Right lobe of liver (tissue), 6 donors: ENCODE measurements at regions not wholly inside any gene's neighbourhood (a gene's known extent, or its start where the extent isn't known, plus 50 kb on each side); places are given as distances from the start of the nearest gene placed in this dataset.
A peak's percentile ranks its signal among the peaks of the same experiment; 100 is the strongest.

Experiments
- ATAC-seq, 4 donors: fragments of 200-7000 bp; cut with Tn5 transposase; one replicate each; pipeline ENCODE4 v1.9.1; 2020; ENCODE audit warnings: mild to moderate bottlenecking in 4 of 4, moderate library complexity in 4 of 4
- DNase-seq, 3 donors: peaks; one replicate each; pipeline ENCODE4 v3.0.0-alpha.2; 2020
- H3K27ac ChIP-seq, 3 donors: fragments of 200-600 bp; one replicate each; pipeline ENCODE4 v1.8.0; 2022
- H3K27me3 ChIP-seq, 2 donors: fragments of 200-600 bp; one replicate each; pipeline ENCODE4 v1.8.0; 2022
- H3K36me3 ChIP-seq, 4 donors: fragments of 200-600 bp; sonication (generic) in 1 of 4; one replicate each; pipeline versions ENCODE4 v1.5.1 to v1.8.0; 2017 to 2022; ENCODE audit warnings: control low read depth in 1 of 4
- H3K4me1 ChIP-seq, 4 donors: fragments of 200-600 bp; sonication (generic) in 1 of 4; one replicate each; pipeline versions ENCODE4 v1.5.1 to v1.8.0; 2017 to 2022; ENCODE audit warnings: control low read depth in 1 of 4
- H3K4me3 ChIP-seq, 3 donors: fragments of 200-600 bp; one replicate each; pipeline ENCODE4 v1.8.0; 2022
- H3K9me3 ChIP-seq, 4 donors: fragments of 200-600 bp; sonication (generic) in 1 of 4; one replicate each; pipeline versions ENCODE4 v1.5.1 to v1.8.0; 2017 to 2022; ENCODE audit warnings: control low read depth in 1 of 4
- POLR2A ChIP-seq: fragments of 450-650 bp; IDR thresholded peaks from one replicate; pipeline ENCODE4 v1.6.1; 2017; ENCODE audit warnings: antibody characterized with exemption, mild to moderate bottlenecking
- WGBS: methylation state at CpG from one replicate; pipeline ENCODE4 v1.1.6; 2018; ENCODE audit warnings: low coverage, low lambda C conversion rate; ENCODE audit not compliant: insufficient coverage; ENCODE audit errors: missing lambda C conversion rate; 5-methylcytosine and 5-hydroxymethylcytosine counted together
- intact Hi-C, 2 donors: fragments of 100-400 bp; cut with DNase I; formaldehyde crosslinking; loops; one replicate each; pipeline versions ENCODE4 v1.11.2 to v1.14.1; 2022
- TF ChIP-seq, protein P1 (sequence below), 4 donors: fragments of 200-600 bp in 3 of 4; fragments of 450-650 bp in 1 of 4; IDR thresholded peaks; one replicate each; pipeline versions ENCODE4 v1.5.1 to v1.8.0; 2016 to 2022; ENCODE audit warnings: antibody characterized with exemption in 4 of 4, mild to moderate bottlenecking in 2 of 4
- donor health status: DM: no; HTN: yes; CAD: no.
- donor health status: DM: no; HTN: no; CAD: no.
- donor health status: DM: no; HTN: no; CAD: no.
- donor health status: DM: no; HTN: yes; CAD: no.
- donor health status: DM: no; HTN: yes; CAD: no.

- intact Hi-C loops, result no loop called here
- H3K4me3 ChIP-seq, result no peak overlapping the region
- 74% methylated on average over 4 of the region's 4 CpGs for WGBS
- no peak overlapping the region for H3K27ac ChIP-seq
- TF ChIP-seq, protein P1, sequence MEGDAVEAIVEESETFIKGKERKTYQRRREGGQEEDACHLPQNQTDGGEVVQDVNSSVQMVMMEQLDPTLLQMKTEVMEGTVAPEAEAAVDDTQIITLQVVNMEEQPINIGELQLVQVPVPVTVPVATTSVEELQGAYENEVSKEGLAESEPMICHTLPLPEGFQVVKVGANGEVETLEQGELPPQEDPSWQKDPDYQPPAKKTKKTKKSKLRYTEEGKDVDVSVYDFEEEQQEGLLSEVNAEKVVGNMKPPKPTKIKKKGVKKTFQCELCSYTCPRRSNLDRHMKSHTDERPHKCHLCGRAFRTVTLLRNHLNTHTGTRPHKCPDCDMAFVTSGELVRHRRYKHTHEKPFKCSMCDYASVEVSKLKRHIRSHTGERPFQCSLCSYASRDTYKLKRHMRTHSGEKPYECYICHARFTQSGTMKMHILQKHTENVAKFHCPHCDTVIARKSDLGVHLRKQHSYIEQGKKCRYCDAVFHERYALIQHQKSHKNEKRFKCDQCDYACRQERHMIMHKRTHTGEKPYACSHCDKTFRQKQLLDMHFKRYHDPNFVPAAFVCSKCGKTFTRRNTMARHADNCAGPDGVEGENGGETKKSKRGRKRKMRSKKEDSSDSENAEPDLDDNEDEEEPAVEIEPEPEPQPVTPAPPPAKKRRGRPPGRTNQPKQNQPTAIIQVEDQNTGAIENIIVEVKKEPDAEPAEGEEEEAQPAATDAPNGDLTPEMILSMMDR (IDR thresholded peaks at IDR 0.05), result no peak
- no peak for TF ChIP-seq POLR2A
- no peaks in the 10 kb centered on the region for H3K9me3 ChIP-seq
- no peak for ATAC-seq
- no peaks in the 10 kb centered on the region for H3K27me3 ChIP-seq
- no peaks in the 10 kb centered on the region for H3K4me1 ChIP-seq
- H3K36me3 ChIP-seq, result no peaks in the 10 kb centered on the region
- no peak for DNase-seq
These were observed 717.2 kb downstream of the TNS3 start for GRCh38 chr7:46864716-46865115.

- Histone ChIP-seq H3K4me3 (no peak overlapping the region), H3K27me3 (no peaks in the 10 kb centered on the region), H3K27ac (no peak overlapping the region), H3K36me3 (no peaks in the 10 kb centered on the region), H3K9me3 (no peaks in the 10 kb centered on the region), H3K4me1 (no peaks in the 10 kb centered on the region)
- TF ChIP-seq, protein P1 (IDR thresholded peaks at IDR 0.05), result no peak
- no peak for TF ChIP-seq POLR2A
- ATAC-seq (peak; percentile 13 to 42 (median 22)), DNase-seq (no peak)
- WGBS, result 40% methylated on average over 6 of the region's 6 CpGs
- intact Hi-C loops, result no loop called here
These were observed 721.9 kb downstream of the TNS3 start for GRCh38 chr7:46859963-46860475.

DNA sequence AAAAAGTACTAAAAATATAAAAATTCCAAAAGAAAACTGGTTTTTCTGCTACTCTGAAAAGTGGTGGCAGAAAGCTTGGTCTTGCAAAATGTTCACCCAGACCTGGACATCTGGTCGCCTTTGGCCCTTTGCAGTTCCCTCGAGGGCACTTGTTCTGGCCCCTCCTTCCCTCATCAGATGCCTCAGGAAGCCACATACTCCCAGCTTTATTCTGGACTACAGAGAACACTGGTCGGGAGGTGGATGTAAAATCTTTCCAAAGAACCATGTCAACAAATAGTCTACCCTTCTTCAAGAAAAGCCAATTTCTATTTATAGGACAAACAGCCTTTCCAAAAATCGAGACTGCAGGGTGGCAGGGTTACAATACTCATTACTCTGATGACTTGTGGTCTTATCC lies 726.1 kb downstream of the TNS3 start:
- TF ChIP-seq, protein P1 (IDR thresholded peaks at IDR 0.05), result no peak
- TF ChIP-seq POLR2A, result no peak
- DNase-seq (no peak), ATAC-seq (no peak)
- Histone ChIP-seq H3K9me3 (no peaks in the 10 kb centered on the region), H3K27ac (no peak overlapping the region), H3K36me3 (no peaks in the 10 kb centered on the region), H3K4me1 (no peaks in the 10 kb centered on the region), H3K27me3 (no peaks in the 10 kb centered on the region), H3K4me3 (no peak overlapping the region)
- WGBS, result 46% methylated on average over 4 of the region's 4 CpGs
- intact Hi-C loops, result no loop called here

DNA sequence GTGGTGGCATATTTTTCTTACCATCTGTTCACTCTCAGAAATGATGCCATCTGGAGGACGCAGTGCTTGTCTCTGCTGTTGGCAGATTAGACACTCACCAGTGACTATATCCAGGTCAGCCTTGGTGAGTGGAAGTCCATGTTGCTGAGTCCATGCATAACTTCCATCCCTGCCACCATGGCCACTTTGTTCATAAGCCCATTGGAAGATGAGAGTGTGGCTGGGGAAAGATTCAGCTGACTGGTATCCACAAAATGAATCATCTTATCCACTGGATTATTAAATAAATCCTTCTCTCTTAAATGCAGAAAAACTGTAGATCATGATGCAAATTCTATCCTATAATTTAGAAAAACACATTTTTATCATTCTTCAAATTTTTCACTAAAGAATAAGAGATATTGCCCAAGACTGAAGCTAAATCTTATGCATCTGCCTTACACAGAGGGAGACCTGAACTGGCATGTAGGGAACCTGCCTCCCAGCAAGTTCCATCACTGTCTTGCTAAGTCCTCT lies 726.9 kb downstream of the TNS3 start:
- ATAC-seq, result no peak
- intact Hi-C loops, result no loop called here
- WGBS, result 18% methylated on average over 1 of the region's 1 CpG

More for the DNA sequence above, 726.9 kb downstream of the TNS3 start:
- H3K4me3 ChIP-seq, result no peak overlapping the region
- no peak for TF ChIP-seq POLR2A
- TF ChIP-seq, protein P1 (IDR thresholded peaks at IDR 0.05), result peak in 2 of 4 donors; percentile 7 to 18
- H3K27me3 ChIP-seq, result no peaks in the 10 kb centered on the region
- H3K9me3 ChIP-seq, result no peaks in the 10 kb centered on the region
- DNase-seq, result no peak
- no peak overlapping the region for H3K27ac ChIP-seq
- H3K36me3 ChIP-seq, result no peaks in the 10 kb centered on the region
- H3K4me1 ChIP-seq, result no peaks in the 10 kb centered on the region
